GM18951 (cell line): ENCODE measurements at regions not wholly inside any gene's neighbourhood (a gene's known extent, or its start where the extent isn't known, plus 50 kb on each side); places are given as distances from the start of the nearest gene placed in this dataset.

Experiments
- POLR2A ChIP-seq: IDR thresholded peaks from 4 replicates; pipeline ENCODE4 v1.6.1; 2011; ENCODE audit warnings: mild to moderate bottlenecking; ENCODE audit not compliant: insufficient read length, insufficient read depth; ENCODE audit errors: extremely low read depth
- in situ Hi-C: fragments of 300-500 bp; cut with MboI; formaldehyde crosslinking; loops from one replicate; pipeline ENCODE4 v1.12.0; 2022; ENCODE audit warnings: low sequenced_read_pairs, mixed read lengths, inconsistent platforms; ENCODE audit not compliant: unreplicated experiment

DNA sequence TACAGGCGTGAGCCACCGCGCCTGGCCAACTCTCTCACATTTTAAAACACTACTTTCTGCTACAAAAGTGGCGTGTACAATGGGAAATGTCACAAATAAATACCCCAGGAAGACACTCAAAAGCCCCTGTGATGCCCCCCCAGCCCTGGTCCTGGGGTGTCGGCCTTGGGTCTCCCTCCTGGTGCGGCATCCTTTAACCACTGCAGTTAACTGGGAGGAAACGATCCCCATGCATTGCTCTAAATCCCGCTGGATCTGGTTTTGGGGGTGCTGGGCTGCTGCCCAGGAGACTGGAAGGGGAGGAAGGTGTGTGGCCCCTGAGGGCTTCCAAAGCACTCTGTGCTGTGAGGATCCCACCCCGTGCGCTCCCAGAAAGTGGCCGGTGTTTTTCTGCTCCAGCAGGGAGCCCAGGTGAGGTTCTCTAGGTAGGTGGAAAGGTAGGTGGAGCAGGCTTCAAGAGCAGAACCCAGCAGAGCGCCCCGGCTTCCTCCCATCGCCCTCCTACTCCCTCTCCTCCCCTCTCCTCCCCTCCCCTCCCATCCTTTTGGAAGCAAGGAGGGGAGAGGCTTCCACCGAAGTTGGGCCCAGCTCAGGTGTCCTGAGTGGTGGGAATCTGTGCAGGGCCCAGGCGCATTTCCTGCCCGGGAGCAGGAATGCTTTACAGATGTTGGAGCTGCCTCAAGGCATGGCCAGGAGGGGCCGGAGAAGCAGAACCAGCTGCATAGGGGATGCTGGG is 363.3 kb downstream of the SEC14L1 start:
- in situ Hi-C loops, result no loop called here

DNA sequence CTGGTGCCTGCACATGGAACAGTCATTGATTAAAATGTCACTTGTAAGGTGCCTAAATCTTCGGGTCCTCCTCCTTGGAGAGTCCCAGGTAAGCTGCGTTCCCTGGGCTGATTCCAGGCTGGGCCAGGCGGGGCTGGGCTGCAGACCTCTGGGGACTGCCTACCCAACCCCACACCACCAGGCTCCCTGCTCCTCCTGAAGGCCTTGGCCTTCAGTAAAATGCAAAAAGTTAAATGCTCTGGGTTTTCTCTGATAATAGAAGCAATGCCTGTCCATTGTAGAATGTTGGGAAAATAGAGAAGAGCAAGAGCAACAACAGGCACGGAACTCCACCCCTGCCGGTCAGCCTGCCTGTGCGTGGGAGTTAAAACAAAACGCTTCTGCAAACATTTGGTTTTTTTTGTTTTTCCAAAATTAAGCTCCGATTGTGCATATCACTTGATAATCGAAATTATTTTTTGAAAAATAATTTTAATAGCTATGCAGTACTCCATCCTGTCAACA is 363.9 kb downstream of the SEC14L1 start:
- no peak for TF ChIP-seq POLR2A
- in situ Hi-C loops, result no loop called here

More for the DNA sequence above, 363.3 kb downstream of the SEC14L1 start:
- TF ChIP-seq POLR2A, result no peak

DNA sequence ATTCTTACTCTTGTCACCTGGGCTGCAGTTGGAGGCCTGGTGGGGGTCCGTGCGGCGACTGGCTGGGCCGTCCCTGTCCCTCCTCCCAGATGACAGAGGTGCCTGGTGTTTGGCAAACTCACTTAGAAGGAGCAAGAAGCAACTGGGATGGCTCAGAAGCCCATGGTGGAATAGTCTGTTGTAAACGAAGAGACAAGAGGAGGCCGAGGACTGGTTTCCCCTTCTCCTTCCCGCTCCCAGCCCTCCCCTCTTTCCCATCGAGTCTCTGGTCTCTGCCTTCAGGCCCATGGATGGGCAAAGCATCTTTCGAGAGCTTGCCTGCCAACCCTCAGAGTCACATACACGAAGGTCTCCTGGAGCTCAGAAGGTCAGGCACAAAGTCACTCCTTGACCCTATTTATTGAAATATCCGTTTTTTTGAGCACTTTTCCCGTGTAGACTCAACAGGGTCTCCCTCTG is 364.4 kb downstream of the SEC14L1 start:
- in situ Hi-C loops, result no loop called here
- TF ChIP-seq POLR2A, result no peak

DNA sequence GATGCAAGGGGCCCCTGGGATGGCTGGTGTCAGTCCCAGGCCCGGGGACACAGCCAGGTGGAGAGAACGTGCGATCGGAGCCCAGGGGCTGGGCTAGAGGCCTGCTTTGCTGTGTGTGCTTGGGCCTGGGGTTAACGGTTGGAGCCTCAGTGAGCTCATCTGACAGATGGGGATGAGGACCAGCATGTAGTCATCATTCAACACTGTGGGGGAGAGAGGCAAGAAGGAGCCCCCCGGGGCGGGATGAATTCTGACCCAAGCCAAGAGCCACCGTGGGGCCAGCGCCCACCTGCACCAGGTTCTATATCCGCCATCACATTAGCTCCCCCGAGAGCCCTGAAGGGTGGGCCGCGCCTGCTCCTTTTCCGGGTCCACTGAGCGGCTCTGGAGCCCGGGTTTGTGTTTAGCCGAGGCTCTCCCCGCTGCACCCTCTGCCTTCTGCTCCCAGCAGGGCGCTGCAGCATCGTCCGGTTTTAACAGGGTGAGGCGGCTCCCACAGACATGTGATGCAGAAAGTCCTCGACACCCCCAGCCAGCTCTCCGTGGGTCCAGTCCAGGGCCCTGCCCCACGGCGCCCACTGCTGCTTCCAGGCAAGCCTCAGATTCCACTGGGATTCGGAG is 365.7 kb downstream of the SEC14L1 start:
- in situ Hi-C loops, result no loop called here
- no peak for TF ChIP-seq POLR2A

- in situ Hi-C loops, result no loop called here
- no peak for TF ChIP-seq POLR2A
Observed at GRCh38 chr17:77507111-77507885, 366.5 kb downstream of the SEC14L1 start.

- in situ Hi-C loops, result no loop called here
- TF ChIP-seq POLR2A, result no peak
Observed at GRCh38 chr17:77508047-77508715, 367.4 kb downstream of the SEC14L1 start.

GRCh38 chr17:77509089-77509488 is 368.3 kb downstream of the SEC14L1 start:
- in situ Hi-C loops, result no loop called here
- TF ChIP-seq POLR2A, result no peak

DNA sequence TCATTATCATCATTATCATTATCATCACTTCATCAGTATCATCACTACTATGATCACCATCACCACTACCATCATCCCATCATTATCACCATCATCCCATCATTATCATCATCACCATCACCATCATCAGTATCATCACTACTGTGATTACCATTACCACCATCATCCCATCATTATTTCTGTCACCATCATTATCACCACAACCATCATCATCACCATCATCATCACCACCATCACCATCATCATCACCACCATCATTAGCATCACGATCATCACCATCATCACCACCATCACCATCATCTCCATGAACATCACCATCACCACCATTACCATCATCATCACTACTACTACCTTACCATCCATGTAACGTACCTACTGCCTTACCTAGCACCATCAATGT is 368.8 kb downstream of the SEC14L1 start:
- no peak for TF ChIP-seq POLR2A
- in situ Hi-C loops, result no loop called here

DNA sequence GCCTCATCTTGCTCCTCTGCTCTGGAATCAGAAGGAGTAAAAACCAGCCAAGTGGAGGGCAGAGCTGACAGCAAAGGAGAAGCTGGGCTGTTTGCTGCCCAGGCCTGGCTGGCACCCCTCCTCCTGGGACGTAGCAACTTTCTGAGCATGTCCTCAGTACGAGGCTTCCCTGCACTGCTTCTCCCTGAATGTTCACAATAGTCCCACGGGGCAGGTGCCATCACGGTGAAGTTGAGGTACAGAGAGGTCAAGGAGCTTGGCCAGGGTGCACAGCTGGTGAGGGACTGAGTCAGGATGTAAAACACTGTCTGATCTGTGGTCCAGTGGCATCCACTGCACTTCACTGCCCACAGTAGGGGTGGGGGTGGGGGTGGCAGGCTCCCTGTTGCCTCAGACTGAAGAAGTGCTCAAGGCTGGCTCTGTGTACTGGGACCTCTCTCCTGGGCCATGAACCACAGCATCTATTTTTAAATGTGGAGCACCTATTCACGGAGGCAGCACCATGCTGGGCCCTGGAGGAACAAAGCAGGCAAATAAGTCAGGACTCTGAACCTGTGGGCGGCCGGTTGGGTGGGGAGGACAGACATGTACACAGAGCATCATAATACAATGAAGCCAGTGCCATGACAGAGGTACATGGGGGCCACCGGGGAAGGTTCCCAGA is 369.5 kb downstream of the SEC14L1 start:
- in situ Hi-C loops, result no loop called here
- TF ChIP-seq POLR2A, result no peak

- TF ChIP-seq POLR2A, result no peak
- in situ Hi-C loops, result no loop called here
Observed at GRCh38 chr17:77511514-77512061, 370.8 kb downstream of the SEC14L1 start.

DNA sequence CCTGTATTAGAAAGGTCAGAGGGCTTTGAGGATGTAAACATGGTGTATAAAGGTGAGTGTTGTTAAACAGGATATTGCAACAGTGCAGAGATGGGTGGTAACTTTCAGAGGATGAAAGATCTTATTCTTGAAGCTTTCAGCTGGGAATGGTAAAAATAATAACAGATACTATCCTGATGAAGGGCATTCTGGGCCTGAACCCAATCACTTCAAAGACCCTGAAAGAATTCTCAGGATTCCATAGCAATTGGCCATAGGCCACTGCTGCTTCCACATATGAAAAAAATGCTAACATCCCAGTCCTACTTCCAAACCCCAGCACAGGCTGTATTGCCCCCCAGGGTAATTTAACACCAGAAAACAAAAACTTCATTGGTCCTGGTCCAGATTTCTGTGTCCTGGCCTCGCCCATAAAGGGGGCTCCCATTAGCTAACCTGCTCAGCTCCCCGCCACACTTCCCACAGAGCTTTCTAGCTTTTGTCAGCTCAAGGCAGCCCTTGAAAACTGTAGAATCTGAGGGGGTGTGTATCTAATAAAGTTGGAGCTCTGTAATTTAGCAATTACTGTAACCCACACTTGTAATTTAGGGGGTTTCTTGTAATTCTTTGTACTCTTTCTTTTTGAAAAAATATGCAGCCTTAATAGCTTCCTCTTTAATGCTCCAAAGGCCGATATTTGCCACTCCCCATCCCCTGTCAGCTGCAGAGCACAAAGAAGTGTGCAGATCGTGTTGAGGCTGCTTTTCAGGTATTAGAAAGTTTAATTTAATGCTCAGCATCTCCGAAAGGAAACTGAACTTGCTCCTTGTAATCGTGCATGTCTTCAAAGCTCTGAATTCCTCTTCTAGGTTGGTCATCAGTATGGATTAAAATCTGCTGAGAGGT is 371.5 kb downstream of the SEC14L1 start:
- no peak for TF ChIP-seq POLR2A
- in situ Hi-C loops, result no loop called here
